ENCODE measurements at regions not wholly inside any gene's neighbourhood (a gene's known extent, or its start where the extent isn't known, plus 50 kb on each side); places are given as distances from the start of the nearest gene placed in this dataset.

GRCh38 chr16:26454102-26454501, 612.6 kb upstream of the C16orf82 start:
- Histone ChIP-seq H3K36me3 (ENCODE audit: control insufficient read depth, insufficient read depth, low read length) (no peaks in the 10 kb centered on the region), H2AFZ (ENCODE audit: low read depth, low read length) (no peak overlapping the region), H3K4me3 (no peak overlapping the region), H4K20me1 (replicated peaks; ENCODE audit: control insufficient read depth, insufficient read depth, low read length) (no peaks in the 10 kb centered on the region), H3K4me1 (replicated peaks in 1 of 2; ENCODE audit: control insufficient read depth in 2 of 2, insufficient read depth in 2 of 2, low read length in 2 of 2) (no peaks in the 10 kb centered on the region), H3K79me2 (ENCODE audit: control insufficient read depth, insufficient read depth, low read length) (no peaks in the 10 kb centered on the region), H3K4me2 (ENCODE audit: insufficient read depth, low read length) (no peak overlapping the region), H3K9ac (ENCODE audit: insufficient read depth in 1 of 2, low read depth in 2 of 2, low read length in 2 of 2) (no peak overlapping the region), H3K9me3 (replicated peaks; ENCODE audit: control insufficient read depth, insufficient read depth, low read depth, low read length) (no peaks in the 10 kb centered on the region), H3K27me3 (ENCODE audit: control insufficient read depth in 2 of 2, insufficient read depth in 2 of 2, low read length in 2 of 2) (no peaks in the 10 kb centered on the region), H3K9me1 (ENCODE audit: control insufficient read depth, insufficient read depth, low read length) (no peaks in the 10 kb centered on the region), H3K27ac (ENCODE audit: extremely low read depth, low read depth, low read length) (no peak overlapping the region)
- intact Hi-C loops (cut with micrococcal nuclease), result no loop called here
- BruUV-seq (replicated peaks), result no TSS peak
- DNase-seq (ENCODE audit: extremely low read depth in 1 of 4, low spot score in 3 of 4) (no peak), FAIRE-seq (no peak), ATAC-seq (no peak)
- in situ Hi-C loops (cut with MboI), result no loop called here
- WGBS (ENCODE audit: insufficient coverage, low coverage, missing lambda C conversion rate), result 9% methylated on average over 2 of the region's 2 CpGs
- ChIA-PET POLR2A (no interaction called here), CTCF (ENCODE audit: low intra/inter-chr PET ratio) (no interaction called here)
- TF ChIP-seq MCM7 (IDR thresholded peaks at IDR 0.05), result no peak
- no peak for TF ChIP-seq OTX1 (CRISPR knock-in tag; IDR thresholded peaks at IDR 0.05)
- no peak for TF ChIP-seq SNRNP70 (optimal IDR thresholded peaks at IDR 0.05; ENCODE audit: low read depth, low read length)
- TF ChIP-seq BACH1 (tag; IDR thresholded peaks at IDR 0.05), result no peak
- no peak for TF ChIP-seq MBD1 (CRISPR knock-in tag; IDR thresholded peaks at IDR 0.05)
- no peak for TF ChIP-seq SRSF1 (IDR thresholded peaks at IDR 0.05; ENCODE audit: low read depth, low read length)
- no peak for TF ChIP-seq MCM3 (IDR thresholded peaks at IDR 0.05)
- no peak for TF ChIP-seq ZNF232 (CRISPR knock-in tag; IDR thresholded peaks at IDR 0.05)
- TF ChIP-seq ERF (CRISPR knock-in tag; IDR thresholded peaks at IDR 0.05), result no peak
- TF ChIP-seq JUN (IDR thresholded peaks at IDR 0.05; ENCODE audit: borderline replicate concordance, low read depth, low read length), result no peak
- no peak for TF ChIP-seq JUN (CRISPR knock-in tag; IDR thresholded peaks at IDR 0.05; ENCODE audit: borderline replicate concordance)
- TF ChIP-seq EGR1 (conservative IDR thresholded peaks at IDR 0.05), result no peak
- TF ChIP-seq KLF10 (CRISPR knock-in tag; IDR thresholded peaks at IDR 0.05), result no peak
- no peak for TF ChIP-seq NBN (IDR thresholded peaks at IDR 0.05; ENCODE audit: low read depth)
- TF ChIP-seq KAT7 (CRISPR knock-in tag; IDR thresholded peaks at IDR 0.05; ENCODE audit: borderline replicate concordance), result no peak
- no peak for TF ChIP-seq FUS (optimal IDR thresholded peaks at IDR 0.05; ENCODE audit: low read depth, low read length)
- no peak for TF ChIP-seq NRF1 (conservative IDR thresholded peaks at IDR 0.05 in 1 of 2, IDR thresholded peaks at IDR 0.05 in 1 of 2)
- no peak for TF ChIP-seq TRIM25 (IDR thresholded peaks at IDR 0.05; ENCODE audit: borderline replicate concordance)
- no peak for TF ChIP-seq STAT5A (IDR thresholded peaks at IDR 0.05; ENCODE audit: borderline replicate concordance, low read length)
- no peak for TF ChIP-seq HNRNPK (IDR thresholded peaks at IDR 0.05; ENCODE audit: low read depth, low read length, poor library complexity, severe bottlenecking)
